ENCODE measurements at regions not wholly inside any gene's neighbourhood (a gene's known extent, or its start where the extent isn't known, plus 50 kb on each side); places are given as distances from the start of the nearest gene placed in this dataset.

- no peak for DNase-seq (ENCODE audit: low read depth in 3 of 3)
Observed at GRCh38 chr2:161571051-161571429, 53.2 kb upstream of the SLC4A10 start.

Measured in stimulated activated CD4-positive, alpha-beta T cell treated with anti-CD3 and anti-CD28 coated beads, TNF-alpha, amount 100 ng/mL, for 48 hours (primary cell).